ENCODE measurements at regions not wholly inside any gene's neighbourhood (a gene's known extent, or its start where the extent isn't known, plus 50 kb on each side); places are given as distances from the start of the nearest gene placed in this dataset.

DNA sequence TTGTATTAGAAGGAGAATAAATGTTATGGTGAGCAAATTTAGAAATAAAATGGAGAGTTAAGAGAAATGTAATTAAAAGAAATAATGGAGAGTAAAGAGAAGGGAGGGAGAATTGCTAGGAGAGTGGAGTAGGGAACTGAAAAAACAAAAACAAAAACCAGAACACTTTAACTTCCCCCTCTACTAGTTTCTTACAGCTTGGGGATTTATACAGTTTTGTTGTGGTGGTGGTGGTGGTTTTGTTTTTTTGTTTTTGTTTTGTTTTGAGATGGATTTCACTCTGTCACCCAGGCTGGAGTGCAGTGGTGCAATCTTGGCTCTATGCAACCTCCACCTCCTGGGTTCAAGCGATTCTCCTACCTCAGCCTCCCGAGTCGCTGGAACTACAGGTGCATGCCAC, 322.4 kb downstream of the TMEM167A start:
- TF ChIP-seq CTCF (IDR thresholded peaks at IDR 0.05) (no peak), POLR2A (IDR thresholded peaks at IDR 0.05; ENCODE audit: low read depth) (no peak), POLR2AphosphoS5 (IDR thresholded peaks at IDR 0.05) (no peak), EP300 (IDR thresholded peaks at IDR 0.05) (no peak)
